Muscle of arm (tissue), 1 donor: ENCODE measurements at regions not wholly inside any gene's neighbourhood (a gene's known extent, or its start where the extent isn't known, plus 50 kb on each side); places are given as distances from the start of the nearest gene placed in this dataset.
A peak's percentile ranks its signal among the peaks of the same experiment; 100 is the strongest.
"Not testable (repeated sequence)": the region's sequence is repeated elsewhere in the genome, so short reads cannot be mapped to it uniquely, and the experiment has no call there.

Experiments used
- DNase-seq: peaks from one replicate; pipeline ENCODE4 v3.0.0-alpha.2; 2013

- DNase-seq: no peak
Measured at GRCh38 chr13:53101883-53102282, 73.3 kb downstream of the OLFM4 start.

- no peak for DNase-seq
Measured at GRCh38 chr13:53104136-53104535, 75.5 kb downstream of the OLFM4 start.

GRCh38 chr13:53105477-53105876 lies 76.9 kb downstream of the OLFM4 start:
- no peak for DNase-seq

GRCh38 chr13:53105890-53106289 lies 77.3 kb downstream of the OLFM4 start:
- DNase-seq: no peak

GRCh38 chr13:53110181-53110580 lies 81.6 kb downstream of the OLFM4 start:
- no peak for DNase-seq

GRCh38 chr13:53110614-53111013 lies 82.0 kb downstream of the OLFM4 start:
- DNase-seq: no peak

- no peak for DNase-seq
Measured at GRCh38 chr13:53112522-53112921, 83.9 kb downstream of the OLFM4 start.

DNA sequence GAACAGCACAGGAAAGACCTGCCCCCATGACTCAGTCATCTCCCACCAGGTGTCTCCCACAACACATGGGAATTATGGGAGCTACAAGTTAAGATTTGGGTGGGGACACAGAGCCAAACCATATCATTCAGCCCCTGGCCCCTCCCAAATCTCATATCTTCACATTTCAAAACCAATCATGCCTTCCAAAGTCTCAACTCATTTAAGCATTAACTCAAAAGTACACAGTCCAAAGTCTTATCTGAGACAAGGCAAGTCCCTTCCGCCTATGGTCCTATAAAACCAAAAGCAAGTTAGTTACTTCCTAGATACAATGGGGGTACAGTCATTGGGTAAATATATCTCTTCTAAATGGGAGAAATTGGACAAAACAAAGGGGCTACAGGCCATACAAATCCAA lies 88.4 kb downstream of the OLFM4 start:
- DNase-seq: not testable (repeated sequence)

DNA sequence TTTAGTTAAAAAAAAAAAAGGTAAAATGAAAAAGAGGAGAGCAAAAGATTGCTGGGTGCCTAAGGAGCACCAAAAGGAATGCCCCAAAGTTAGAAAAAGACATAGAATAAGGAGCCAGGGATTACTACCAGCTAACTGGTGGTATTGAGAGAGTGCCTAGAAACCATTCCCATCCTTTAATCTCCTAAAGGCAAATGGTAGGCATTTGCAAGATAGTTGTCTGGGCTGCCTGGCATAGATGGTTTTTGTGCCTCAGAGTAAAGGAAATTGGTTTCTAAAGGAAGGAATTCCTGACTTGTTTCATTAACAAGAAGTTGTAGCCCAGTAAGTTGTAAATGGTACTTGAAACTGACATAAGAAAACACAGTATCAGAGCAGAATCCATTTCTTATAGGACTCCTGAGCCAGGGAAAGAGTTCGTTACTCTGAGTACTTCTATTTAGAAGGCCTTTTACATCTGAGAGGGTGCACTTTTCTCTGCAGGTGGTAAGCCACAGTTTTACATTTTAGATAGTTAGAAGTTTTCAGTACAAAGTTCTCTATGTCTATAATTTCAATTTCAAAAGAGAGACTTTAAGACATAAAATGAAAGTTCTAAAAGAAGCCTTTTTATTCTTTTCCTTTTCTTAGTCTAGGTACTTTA lies 92.6 kb downstream of the OLFM4 start:
- no peak for DNase-seq

DNA sequence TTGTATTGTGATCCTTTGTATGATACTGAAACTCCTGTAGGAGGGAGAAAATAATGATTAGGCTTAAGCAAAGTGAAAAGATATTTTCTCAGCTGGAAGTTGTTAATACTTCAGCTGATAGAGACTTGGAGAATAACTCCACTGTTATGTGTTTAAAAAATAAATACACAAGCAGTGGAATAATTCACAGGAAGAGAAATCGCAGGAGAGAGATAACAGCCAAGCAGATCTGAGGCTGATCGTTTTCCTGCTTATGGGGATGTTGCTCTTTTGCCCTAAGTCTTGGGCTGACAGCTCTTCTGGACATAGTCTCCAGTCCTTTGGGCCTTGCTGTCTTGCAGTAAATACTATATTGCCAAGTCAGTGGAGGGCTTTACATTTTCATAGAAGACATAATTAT lies 93.3 kb downstream of the OLFM4 start:
- peak; percentile 56 for DNase-seq

DNA sequence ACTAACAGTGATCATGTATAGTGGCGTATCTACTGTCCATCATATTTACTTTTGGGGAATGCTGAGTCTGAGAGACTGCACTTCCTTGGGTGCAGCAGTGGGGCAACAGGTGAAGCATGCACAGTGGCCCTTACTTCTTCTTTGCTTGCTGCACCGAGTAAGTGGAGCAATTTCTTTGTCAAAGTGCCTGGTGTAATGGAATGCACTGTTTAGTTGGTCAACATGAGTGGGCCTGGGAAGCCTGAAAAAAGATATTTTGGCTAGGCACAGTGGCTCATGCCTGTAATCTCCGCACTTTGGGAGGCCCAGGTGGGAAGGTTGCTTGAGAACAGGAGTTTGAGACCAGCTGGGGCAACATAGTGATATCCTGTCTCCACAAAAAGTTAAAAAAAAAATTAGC lies 94.9 kb downstream of the OLFM4 start:
- DNase-seq: no peak

GRCh38 chr13:53124623-53125022 lies 96.0 kb downstream of the OLFM4 start:
- DNase-seq: no peak

DNA sequence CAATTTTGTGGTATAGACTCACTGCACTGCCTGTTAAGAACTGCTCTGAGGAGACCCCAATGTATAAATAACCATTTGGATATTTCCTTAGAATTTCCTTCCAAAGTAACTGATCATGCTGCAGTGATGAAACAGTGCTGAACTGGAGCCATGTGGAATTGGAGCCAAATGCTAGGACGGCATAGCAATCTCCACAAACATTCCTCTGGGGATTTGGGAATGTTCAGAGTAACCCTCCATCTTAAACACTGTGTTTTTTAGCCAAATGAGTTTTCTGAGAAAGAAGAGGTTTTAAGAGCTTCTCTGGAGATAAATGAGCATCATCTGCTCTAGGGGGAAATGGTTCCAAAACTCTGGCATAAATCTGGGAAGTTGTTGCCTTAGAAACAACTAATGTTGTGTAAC lies 98.2 kb downstream of the OLFM4 start:
- DNase-seq: peak; percentile 92

GRCh38 chr13:53127373-53127772 lies 98.8 kb downstream of the OLFM4 start:
- DNase-seq: no peak

DNA sequence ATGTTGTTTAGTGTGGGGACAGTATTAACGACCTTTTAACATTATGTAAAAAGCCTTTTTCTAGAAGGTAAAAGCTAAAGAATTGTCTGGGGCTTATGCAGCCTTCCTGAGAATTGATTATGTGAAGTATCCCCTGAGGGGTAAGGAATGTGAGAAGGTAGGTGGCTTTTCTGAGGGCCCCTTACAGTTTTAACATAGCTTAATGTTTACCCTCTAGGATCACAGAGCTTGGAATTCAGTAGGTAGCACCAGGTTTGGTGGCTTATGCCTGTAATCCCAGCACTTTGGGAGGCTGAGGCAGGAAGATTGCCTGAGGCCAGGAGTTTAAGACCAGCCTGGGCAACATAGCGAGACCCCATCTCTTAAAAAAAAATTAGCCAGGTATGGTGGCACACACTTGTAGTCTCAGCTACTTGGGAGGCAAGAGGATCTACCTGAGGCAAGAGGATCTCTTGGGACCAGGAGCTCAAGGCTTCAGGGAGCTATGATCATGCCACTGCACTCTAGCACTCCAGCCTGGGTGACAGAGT lies 101.3 kb downstream of the OLFM4 start:
- no peak for DNase-seq

DNA sequence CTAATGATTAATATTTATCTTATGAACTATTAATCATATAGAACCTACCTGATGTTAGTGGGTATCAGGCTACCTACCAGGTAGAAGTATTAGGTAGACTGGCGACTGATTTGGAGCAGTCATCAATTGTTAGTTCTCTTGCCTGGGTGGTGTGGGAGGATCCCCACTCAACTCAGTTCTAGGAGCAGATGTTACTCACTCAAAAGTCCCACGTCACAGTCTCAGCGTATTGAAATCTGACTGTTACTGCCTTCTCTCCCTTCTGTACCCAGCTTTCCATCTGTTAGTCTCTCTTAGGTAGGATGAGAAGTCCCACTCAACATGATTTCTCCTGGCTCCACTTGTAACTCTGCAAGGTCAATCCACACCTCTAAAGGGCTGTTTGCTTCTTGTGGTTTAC lies 102.7 kb downstream of the OLFM4 start:
- no peak for DNase-seq

- DNase-seq: no peak
Measured at GRCh38 chr13:53135301-53135700, 106.7 kb downstream of the OLFM4 start.

- no peak for DNase-seq
Measured at GRCh38 chr13:53136554-53137215, 108.1 kb downstream of the OLFM4 start.

DNA sequence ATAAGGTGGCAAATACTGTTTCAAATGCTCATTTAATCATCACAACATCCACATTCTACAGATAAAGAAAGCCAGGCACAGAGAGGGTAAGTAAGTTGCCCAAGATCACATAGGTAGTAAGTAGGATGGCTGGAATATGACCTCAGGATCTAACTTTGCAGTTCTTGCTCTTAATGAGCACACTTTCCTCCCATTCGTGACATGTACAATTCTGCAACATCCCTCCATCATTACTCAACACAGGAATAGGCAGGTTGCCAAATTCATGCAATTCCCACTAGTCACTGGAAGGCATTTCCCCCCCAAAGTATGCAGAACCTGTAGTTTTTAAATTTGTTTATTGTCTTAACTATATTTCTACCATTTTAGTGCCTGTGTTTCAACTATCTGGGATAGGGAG lies 109.2 kb downstream of the OLFM4 start:
- DNase-seq: peak; percentile 25

DNA sequence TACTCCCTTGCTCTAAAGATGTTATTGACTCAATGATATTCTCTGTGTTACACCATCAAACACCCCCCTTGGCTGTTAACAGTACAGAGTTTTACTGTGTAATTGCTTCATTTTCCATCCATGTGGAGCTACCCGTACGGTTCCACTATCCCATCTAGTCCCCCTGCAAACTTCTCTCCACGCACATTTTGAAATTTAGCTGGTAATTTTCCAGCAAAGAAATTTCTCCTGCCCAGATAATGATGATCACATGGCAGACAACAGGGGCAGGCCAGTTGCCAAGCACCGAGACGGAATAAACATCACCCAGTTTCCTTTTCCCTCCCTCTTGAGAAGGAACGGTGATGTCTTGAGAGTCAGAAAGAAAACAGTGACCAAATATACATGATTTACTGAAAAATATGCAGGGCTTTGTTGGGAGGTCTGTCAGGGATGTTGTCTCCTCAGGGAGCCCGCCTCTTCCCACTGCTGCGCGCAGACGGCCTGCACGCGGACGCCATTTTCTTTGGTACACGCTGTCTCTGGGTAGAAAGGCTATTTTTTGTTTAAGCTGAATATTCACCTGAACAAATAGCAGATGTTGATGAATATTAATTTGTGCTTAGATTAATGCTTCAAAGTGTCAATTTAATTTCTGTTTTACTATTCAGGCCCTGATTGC lies 109.9 kb downstream of the OLFM4 start:
- DNase-seq: peak; percentile 57

DNA sequence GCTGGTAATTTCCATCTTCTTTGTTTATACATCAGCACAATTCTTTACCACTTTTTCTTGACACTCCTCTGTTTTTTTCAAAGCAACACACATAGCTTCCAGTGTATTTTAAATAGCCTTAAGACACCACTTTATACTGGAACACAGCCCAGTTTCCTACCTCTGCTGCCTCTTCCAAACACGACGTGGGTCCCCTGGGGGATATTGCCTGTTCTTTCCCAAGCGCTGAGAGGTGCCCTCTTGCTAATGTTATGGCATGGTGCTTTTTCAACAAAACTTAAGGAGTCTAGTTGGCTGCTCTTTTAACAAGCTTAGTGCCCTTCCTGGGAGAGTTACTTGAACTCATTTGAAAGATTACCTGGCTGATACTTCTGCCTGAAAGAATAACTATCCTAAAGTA lies 112.7 kb downstream of the OLFM4 start:
- no peak for DNase-seq

- no peak for DNase-seq
Measured at GRCh38 chr13:53142306-53142705, 113.7 kb downstream of the OLFM4 start.

DNA sequence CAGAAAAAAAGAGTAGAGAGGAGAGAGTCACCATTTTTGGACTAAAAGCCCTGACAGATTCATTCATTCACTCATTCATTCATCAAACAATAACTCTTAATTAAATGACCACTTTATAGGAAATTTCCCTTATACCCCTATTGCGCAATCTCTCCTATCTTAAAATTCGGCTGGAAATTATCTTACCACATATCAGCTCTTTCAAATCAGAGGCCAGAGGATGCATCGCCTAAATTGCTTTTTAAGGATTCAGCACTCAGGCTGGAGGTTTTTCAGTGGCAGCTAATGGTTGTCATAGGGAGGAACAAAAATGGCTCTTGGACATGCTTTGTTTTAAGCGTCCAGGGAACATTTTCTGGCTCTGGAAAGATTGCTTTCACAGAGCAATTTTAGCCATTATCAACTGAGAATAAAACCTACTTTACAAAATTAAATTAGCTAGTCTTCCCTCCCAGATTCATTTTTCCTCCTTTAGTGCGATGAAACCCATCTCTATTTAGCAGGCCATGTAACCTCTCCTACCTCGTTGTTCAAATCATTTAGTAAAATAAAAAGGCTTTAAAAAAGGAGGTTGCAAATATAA lies 115.2 kb downstream of the OLFM4 start:
- no peak for DNase-seq
